ENCODE measurements at regions not wholly inside any gene's neighbourhood (a gene's known extent, or its start where the extent isn't known, plus 50 kb on each side); places are given as distances from the start of the nearest gene placed in this dataset.

- TF ChIP-seq CTCF (IDR thresholded peaks at IDR 0.05; ENCODE audit: insufficient read depth, low read depth, low read length) = no peak
- no peak overlapping the region for H3K4me3 ChIP-seq (ENCODE audit: low read depth, low read length)
- no peak for DNase-seq (ENCODE audit: low read depth)
Measured at GRCh38 chr6:56854086-56854485, 100.8 kb upstream of the BEND6 start.

GRCh38 chr6:56853541-56853940 lies 101.4 kb upstream of the BEND6 start:
- H3K4me3 ChIP-seq (ENCODE audit: low read depth, low read length) = no peak overlapping the region
- DNase-seq (ENCODE audit: low read depth) = no peak
- no peak for TF ChIP-seq CTCF (IDR thresholded peaks at IDR 0.05; ENCODE audit: insufficient read depth, low read depth, low read length)

- TF ChIP-seq CTCF (IDR thresholded peaks at IDR 0.05; ENCODE audit: insufficient read depth, low read depth, low read length) = no peak
- peak overlapping the region; percentile 56 for H3K4me3 ChIP-seq (ENCODE audit: low read depth, low read length)
- peak; percentile 39 for DNase-seq (ENCODE audit: low read depth)
Measured at GRCh38 chr6:56852260-56853010, 102.5 kb upstream of the BEND6 start.

- TF ChIP-seq CTCF (IDR thresholded peaks at IDR 0.05; ENCODE audit: insufficient read depth, low read depth, low read length) = peak; percentile 66
- DNase-seq (ENCODE audit: low read depth) = peak; percentile 86
- H3K4me3 ChIP-seq (ENCODE audit: low read depth, low read length) = peak overlapping the region; percentile 56
Measured at GRCh38 chr6:56851541-56852259, 103.2 kb upstream of the BEND6 start.

GRCh38 chr6:56851074-56851473 lies 103.8 kb upstream of the BEND6 start:
- H3K4me3 ChIP-seq (ENCODE audit: low read depth, low read length) = peak overlapping the region; percentile 56
- DNase-seq (ENCODE audit: low read depth) = no peak
- TF ChIP-seq CTCF (IDR thresholded peaks at IDR 0.05; ENCODE audit: insufficient read depth, low read depth, low read length) = no peak

- TF ChIP-seq CTCF (IDR thresholded peaks at IDR 0.05; ENCODE audit: insufficient read depth, low read depth, low read length) = no peak
- no peak for DNase-seq (ENCODE audit: low read depth)
- peak overlapping the region; percentile 56 for H3K4me3 ChIP-seq (ENCODE audit: low read depth, low read length)
Measured at GRCh38 chr6:56850626-56851025, 104.3 kb upstream of the BEND6 start.
